ENCODE measurements at regions not wholly inside any gene's neighbourhood (a gene's known extent, or its start where the extent isn't known, plus 50 kb on each side); places are given as distances from the start of the nearest gene placed in this dataset.

DNA sequence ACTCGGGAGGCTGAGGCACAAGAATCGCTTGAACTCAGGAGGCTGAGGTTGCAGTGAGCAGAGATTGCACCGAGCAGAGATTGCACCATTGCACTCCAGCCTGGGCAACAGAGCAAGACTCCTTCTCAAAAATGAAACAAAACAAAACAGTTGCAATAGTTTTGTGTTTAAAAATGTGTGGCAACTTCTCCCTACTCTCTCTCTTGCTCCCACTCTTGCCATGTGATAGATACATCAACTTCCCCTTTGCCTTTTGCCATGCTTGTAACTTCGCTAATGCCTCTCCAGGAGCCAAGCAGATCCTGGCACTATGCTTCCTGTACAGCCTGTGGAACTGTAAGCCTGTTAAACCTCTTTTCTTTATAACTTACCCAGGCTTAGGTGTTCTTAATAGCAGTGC is 52.5 kb upstream of the INTU start:
- no peaks in the 10 kb centered on the region for H4K20me1 ChIP-seq (ENCODE audit: insufficient read depth, low read length)
- peaks cover 8% of the 10 kb centered on the region; the same call in 1 of the 2 replicates for H3K27me3 ChIP-seq (ENCODE audit: low read depth, low read length)
- H2AFZ ChIP-seq (ENCODE audit: low read depth, low read length): no peak overlapping the region
- no peaks in the 10 kb centered on the region for H3K4me1 ChIP-seq (ENCODE audit: low read length)
- TF ChIP-seq, protein P1, sequence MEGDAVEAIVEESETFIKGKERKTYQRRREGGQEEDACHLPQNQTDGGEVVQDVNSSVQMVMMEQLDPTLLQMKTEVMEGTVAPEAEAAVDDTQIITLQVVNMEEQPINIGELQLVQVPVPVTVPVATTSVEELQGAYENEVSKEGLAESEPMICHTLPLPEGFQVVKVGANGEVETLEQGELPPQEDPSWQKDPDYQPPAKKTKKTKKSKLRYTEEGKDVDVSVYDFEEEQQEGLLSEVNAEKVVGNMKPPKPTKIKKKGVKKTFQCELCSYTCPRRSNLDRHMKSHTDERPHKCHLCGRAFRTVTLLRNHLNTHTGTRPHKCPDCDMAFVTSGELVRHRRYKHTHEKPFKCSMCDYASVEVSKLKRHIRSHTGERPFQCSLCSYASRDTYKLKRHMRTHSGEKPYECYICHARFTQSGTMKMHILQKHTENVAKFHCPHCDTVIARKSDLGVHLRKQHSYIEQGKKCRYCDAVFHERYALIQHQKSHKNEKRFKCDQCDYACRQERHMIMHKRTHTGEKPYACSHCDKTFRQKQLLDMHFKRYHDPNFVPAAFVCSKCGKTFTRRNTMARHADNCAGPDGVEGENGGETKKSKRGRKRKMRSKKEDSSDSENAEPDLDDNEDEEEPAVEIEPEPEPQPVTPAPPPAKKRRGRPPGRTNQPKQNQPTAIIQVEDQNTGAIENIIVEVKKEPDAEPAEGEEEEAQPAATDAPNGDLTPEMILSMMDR (IDR thresholded peaks at IDR 0.05; ENCODE audit: low read depth, low read length): no peak
- H3K4me2 ChIP-seq (ENCODE audit: low read length): no peak overlapping the region
- no peaks in the 10 kb centered on the region for H3K36me3 ChIP-seq (replicated peaks; ENCODE audit: low read depth, low read length)
- no peaks in the 10 kb centered on the region for H3K9me3 ChIP-seq (ENCODE audit: insufficient read depth, low read length)
- no peak overlapping the region for H3K27ac ChIP-seq (ENCODE audit: low read length)
- H3K79me2 ChIP-seq (ENCODE audit: low read length): no peaks in the 10 kb centered on the region
- H3K4me3 ChIP-seq (ENCODE audit: low read length): no peak overlapping the region
- H3K9ac ChIP-seq (ENCODE audit: low read length): no peak overlapping the region

GRCh38 chr4:127580891-127581290 is 51.9 kb upstream of the INTU start:
- Histone ChIP-seq H3K4me3 (ENCODE audit: low read length) (no peak overlapping the region), H3K4me1 (ENCODE audit: low read length) (no peaks in the 10 kb centered on the region), H3K36me3 (replicated peaks; ENCODE audit: low read depth, low read length) (no peaks in the 10 kb centered on the region), H3K4me2 (ENCODE audit: low read length) (no peak overlapping the region), H4K20me1 (ENCODE audit: insufficient read depth, low read length) (no peaks in the 10 kb centered on the region), H3K9me3 (ENCODE audit: insufficient read depth, low read length) (no peaks in the 10 kb centered on the region), H2AFZ (ENCODE audit: low read depth, low read length) (no peak overlapping the region), H3K27me3 (ENCODE audit: low read depth, low read length) (peaks cover 12% of the 10 kb centered on the region; the same call in 1 of the 2 replicates), H3K9ac (ENCODE audit: low read length) (no peak overlapping the region), H3K79me2 (ENCODE audit: low read length) (no peaks in the 10 kb centered on the region), H3K27ac (ENCODE audit: low read length) (no peak overlapping the region)
- TF ChIP-seq, protein P1 (IDR thresholded peaks at IDR 0.05; ENCODE audit: low read depth, low read length): no peak
- no peak for TF ChIP-seq EZH2phosphoT487 (IDR thresholded peaks at IDR 0.05; ENCODE audit: low read depth)
